ENCODE measurements at regions not wholly inside any gene's neighbourhood (a gene's known extent, or its start where the extent isn't known, plus 50 kb on each side); places are given as distances from the start of the nearest gene placed in this dataset.

DNA sequence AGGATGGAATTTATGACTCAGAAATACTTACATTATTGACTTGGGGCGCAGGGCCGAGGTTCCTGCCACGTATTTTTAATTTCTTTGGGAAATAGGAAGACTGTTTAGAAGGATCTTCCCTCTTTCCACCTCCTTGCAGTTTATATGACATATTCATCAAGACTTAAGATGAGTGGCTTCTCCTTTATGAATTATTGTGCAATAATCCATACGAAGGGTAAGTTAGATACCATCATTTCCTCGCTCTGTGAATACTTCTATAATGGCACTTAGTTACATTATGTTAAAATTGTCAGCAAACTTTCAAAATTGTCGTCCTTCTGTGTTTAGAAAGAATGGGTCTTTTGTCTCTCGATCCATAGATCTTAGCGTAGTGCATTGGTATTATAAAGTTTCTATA, 328.8 kb upstream of the UBE2E3 start:
- TF ChIP-seq, protein P1, sequence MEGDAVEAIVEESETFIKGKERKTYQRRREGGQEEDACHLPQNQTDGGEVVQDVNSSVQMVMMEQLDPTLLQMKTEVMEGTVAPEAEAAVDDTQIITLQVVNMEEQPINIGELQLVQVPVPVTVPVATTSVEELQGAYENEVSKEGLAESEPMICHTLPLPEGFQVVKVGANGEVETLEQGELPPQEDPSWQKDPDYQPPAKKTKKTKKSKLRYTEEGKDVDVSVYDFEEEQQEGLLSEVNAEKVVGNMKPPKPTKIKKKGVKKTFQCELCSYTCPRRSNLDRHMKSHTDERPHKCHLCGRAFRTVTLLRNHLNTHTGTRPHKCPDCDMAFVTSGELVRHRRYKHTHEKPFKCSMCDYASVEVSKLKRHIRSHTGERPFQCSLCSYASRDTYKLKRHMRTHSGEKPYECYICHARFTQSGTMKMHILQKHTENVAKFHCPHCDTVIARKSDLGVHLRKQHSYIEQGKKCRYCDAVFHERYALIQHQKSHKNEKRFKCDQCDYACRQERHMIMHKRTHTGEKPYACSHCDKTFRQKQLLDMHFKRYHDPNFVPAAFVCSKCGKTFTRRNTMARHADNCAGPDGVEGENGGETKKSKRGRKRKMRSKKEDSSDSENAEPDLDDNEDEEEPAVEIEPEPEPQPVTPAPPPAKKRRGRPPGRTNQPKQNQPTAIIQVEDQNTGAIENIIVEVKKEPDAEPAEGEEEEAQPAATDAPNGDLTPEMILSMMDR (IDR thresholded peaks at IDR 0.05): no peak
- no peak for TF ChIP-seq POLR2A (IDR thresholded peaks at IDR 0.05)
